GM12864 (cell line): ENCODE measurements at regions not wholly inside any gene's neighbourhood (a gene's known extent, or its start where the extent isn't known, plus 50 kb on each side); places are given as distances from the start of the nearest gene placed in this dataset.

ENCODE experiments used
- DNase-seq: peaks from one replicate; pipeline ENCODE4 v3.0.0-alpha.2; 2011; ENCODE audit warnings: low read depth
- H3K4me3 ChIP-seq: 2 replicates; pipeline ENCODE4 v1.5.1; 2011; ENCODE audit warnings: mild to moderate bottlenecking, low read depth, low read length, control low read depth
- TF ChIP-seq, protein P1 (sequence below): IDR thresholded peaks from 2 replicates; pipeline ENCODE4 v1.5.1; 2011; ENCODE audit warnings: low read depth, mild to moderate bottlenecking, moderate library complexity, low read length, control low read depth, inconsistent platforms; ENCODE audit errors: missing control alignments

DNA sequence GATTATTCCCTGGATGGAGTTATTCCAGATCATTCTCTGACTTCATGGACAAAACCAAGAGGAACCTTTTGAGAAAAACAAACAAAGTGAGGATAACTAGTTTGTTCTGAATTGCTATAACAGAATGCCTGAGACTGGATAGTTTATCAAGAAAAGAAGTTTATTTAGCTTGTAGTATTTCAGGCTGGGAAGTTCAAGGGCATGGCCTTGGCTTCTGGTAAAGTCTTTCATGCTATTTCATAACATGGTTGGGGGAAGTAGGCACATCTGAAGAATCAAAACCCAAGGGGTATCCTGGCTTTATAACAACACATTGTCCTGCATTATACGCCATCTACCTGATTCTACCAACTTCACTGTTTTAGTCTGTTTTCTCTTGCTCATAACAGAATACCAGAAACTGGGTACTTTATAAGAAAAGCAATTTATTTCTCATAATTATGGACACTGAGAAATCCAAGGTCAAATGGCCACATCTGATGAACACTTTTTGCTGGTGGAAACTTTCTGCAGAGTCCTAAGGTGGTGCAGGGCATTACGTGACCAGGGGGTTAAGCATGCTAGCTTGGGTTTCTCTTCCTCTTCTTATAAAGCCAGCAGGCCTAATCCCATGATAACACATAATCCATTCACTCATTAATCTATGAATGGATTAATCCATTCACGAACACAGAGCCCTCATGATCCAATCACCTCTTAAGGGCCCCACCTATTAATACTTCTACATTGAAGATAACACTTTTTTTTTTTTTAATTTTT is 186.1 kb upstream of the PRSS16 start:
- no peak for DNase-seq
- H3K4me3 ChIP-seq = no peak overlapping the region
- TF ChIP-seq, protein P1, sequence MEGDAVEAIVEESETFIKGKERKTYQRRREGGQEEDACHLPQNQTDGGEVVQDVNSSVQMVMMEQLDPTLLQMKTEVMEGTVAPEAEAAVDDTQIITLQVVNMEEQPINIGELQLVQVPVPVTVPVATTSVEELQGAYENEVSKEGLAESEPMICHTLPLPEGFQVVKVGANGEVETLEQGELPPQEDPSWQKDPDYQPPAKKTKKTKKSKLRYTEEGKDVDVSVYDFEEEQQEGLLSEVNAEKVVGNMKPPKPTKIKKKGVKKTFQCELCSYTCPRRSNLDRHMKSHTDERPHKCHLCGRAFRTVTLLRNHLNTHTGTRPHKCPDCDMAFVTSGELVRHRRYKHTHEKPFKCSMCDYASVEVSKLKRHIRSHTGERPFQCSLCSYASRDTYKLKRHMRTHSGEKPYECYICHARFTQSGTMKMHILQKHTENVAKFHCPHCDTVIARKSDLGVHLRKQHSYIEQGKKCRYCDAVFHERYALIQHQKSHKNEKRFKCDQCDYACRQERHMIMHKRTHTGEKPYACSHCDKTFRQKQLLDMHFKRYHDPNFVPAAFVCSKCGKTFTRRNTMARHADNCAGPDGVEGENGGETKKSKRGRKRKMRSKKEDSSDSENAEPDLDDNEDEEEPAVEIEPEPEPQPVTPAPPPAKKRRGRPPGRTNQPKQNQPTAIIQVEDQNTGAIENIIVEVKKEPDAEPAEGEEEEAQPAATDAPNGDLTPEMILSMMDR = no peak

DNA sequence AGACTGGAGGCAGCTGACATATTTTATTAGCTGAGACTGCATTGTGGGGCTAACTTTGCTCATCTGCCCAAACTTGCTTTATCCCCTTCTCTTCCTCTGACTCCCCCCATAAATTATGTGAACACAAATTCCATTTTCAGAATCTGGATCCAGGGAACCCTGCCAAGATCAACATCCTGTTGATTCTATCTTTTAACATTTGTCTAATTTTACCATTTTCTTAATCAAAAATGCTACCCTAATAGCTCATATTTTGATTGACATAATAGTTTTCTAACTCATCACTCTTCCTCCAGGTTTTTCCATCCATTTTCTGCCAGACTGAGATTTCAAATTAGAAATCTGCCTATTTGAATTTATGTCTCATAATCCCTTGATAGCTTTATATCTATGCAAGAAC is 184.7 kb upstream of the PRSS16 start:
- no peak overlapping the region for H3K4me3 ChIP-seq

DNA sequence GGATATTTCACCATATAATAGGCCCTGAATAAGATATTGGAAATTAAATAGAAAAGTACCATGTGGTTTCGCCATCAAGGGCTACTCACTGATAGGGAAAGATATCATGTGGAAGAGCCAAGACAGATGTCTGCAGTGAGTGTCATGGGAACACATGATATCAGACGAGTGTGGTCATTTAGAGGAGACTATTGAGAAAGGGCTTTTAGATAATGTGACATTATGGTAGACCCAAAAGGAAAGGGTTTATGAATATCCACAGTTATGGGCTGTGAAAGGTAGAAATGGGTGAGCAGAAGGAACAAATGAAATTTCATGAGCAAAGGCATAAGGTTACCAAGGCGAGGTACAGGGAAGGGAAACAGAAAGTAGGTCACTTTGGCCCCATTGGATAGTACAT is 182.3 kb upstream of the PRSS16 start:
- H3K4me3 ChIP-seq = no peak overlapping the region
- DNase-seq = no peak
- TF ChIP-seq, protein P1 = no peak

More for the DNA sequence above, 184.7 kb upstream of the PRSS16 start:
- DNase-seq = no peak
- TF ChIP-seq, protein P1 = no peak

DNA sequence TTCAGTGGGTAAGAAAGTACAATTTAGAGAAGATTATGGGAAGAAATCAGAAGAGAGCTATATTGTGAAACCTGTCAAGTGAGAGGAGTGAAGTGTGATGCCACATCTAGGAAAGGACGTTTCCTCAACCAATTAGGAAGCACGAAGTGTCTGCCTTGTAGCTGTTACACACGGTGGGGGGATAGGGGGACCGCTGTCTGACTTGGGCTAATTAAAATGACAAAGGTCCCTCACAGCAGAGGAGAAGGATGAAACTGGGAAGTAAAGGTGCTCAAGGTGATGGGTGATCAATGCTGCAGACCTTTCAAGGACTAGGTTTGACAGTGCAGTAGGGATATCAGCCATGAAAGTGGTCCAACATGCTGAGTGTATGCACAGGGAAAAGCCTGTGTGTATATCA is 181.1 kb upstream of the PRSS16 start:
- TF ChIP-seq, protein P1 = no peak
- no peak for DNase-seq
- H3K4me3 ChIP-seq = no peak overlapping the region

DNA sequence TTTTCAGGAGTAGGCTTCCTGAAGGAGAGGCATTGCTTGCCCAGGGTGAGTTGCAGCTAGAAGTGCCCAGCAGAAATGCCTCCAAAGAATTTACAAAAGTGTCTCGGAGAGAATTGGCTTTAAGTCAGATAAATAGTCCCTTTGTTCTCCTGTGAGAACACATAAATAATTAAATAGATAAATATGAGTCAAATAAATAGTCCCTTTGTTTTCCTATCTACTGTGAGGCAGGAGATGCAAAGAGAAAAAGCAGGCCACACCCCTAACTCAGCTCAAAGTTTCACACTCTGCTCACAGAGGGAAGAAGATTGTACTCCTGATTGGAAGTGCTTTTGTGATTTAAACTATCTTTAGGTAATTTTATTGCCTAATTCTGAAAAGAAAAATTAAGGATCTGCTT is 180.7 kb upstream of the PRSS16 start:
- no peak for DNase-seq
- H3K4me3 ChIP-seq = no peak overlapping the region

DNA sequence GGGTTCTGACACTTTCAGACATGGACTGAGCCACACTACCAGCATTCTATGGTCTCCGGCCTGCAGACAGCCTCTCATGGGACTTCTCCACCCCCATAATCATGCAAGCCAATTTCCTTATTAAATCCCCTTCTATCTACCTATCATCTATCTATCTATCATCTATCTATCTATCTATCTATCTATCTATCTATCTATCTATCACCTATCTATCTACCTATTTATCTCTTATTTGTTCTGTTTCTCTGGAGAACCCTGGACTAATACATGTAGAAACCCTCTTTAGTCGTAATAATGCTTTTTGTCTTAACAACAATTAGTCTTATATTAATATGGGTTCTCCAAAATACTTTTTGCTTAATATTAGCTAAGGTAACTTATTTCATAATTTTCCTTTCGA is 174.1 kb upstream of the PRSS16 start:
- no peak for DNase-seq
- TF ChIP-seq, protein P1 = no peak
- H3K4me3 ChIP-seq = no peak overlapping the region

More for the DNA sequence above, 180.7 kb upstream of the PRSS16 start:
- TF ChIP-seq, protein P1 = no peak

DNA sequence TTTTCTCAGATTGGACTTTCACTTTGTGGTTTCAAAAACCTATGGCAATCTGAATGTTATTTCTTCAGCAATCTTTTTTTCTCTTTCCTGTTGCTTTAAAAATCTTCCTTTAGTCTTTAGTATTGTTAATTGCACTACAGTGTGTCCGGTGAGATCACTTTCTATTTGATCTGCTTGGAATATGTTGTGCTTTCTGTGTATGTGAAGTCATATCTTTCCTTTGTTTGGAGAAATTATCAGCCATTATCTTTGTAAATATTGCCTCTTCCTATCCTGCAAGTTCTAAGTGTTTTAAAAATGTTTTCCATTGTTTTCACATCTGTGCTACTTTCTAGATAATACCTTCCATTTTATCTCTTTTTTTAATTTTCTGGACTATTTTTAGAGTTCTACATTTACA is 171.4 kb upstream of the PRSS16 start:
- DNase-seq = no peak
- TF ChIP-seq, protein P1 = no peak
- no peak overlapping the region for H3K4me3 ChIP-seq
